Aorta (tissue), 5 donors: ENCODE measurements at regions not wholly inside any gene's neighbourhood (a gene's known extent, or its start where the extent isn't known, plus 50 kb on each side); places are given as distances from the start of the nearest gene placed in this dataset.

Experiments
- ATAC-seq: fragments of 200-7000 bp; cut with Tn5 transposase; one replicate; pipeline ENCODE4 v1.9.1; 2022; ENCODE audit warnings: moderate library complexity; ENCODE audit not compliant: low FRiP score
- DNase-seq, 2 donors: peaks; one replicate each; pipeline ENCODE4 v3.0.0-alpha.2; 2020
- H3K27ac ChIP-seq, 2 donors: one replicate each; pipeline ENCODE4 v1.5.1; 2013; ENCODE audit warnings: low read length in 2 of 2, mild to moderate bottlenecking in 2 of 2, moderate library complexity in 2 of 2, control low read depth in 1 of 2, inconsistent platforms in 1 of 2, low read depth in 1 of 2
- H3K27me3 ChIP-seq, 2 donors: one replicate each; pipeline ENCODE4 v1.6.1; 2013; ENCODE audit warnings: control low read depth in 1 of 2, low read length in 1 of 2, mild to moderate bottlenecking in 1 of 2, moderate library complexity in 1 of 2; ENCODE audit not compliant: insufficient read depth in 2 of 2, control insufficient read depth in 1 of 2
- H3K36me3 ChIP-seq, 2 donors: one replicate each; pipeline ENCODE4 v1.6.1; 2013; ENCODE audit warnings: control low read depth in 1 of 2, low read length in 1 of 2, mild to moderate bottlenecking in 1 of 2; ENCODE audit not compliant: insufficient read depth in 2 of 2, control insufficient read depth in 1 of 2
- H3K4me1 ChIP-seq, 2 donors: one replicate each; pipeline ENCODE4 v1.6.1; 2013; ENCODE audit warnings: low read length in 2 of 2, control low read depth in 1 of 2, mild to moderate bottlenecking in 1 of 2, moderate library complexity in 1 of 2; ENCODE audit not compliant: insufficient read depth in 2 of 2, control insufficient read depth in 1 of 2
- H3K4me3 ChIP-seq, 2 donors: one replicate each; pipeline ENCODE4 v1.5.1; 2013; ENCODE audit warnings: low read length in 2 of 2, control low read depth in 1 of 2, mild to moderate bottlenecking in 1 of 2
- H3K9me3 ChIP-seq: one replicate; pipeline ENCODE4 v1.6.1; 2013; ENCODE audit warnings: mild to moderate bottlenecking, low read length; ENCODE audit not compliant: control insufficient read depth
- WGBS, 2 donors: extraction: QIAGEN DNeasy Blood & Tissue Kit; methylation state at CpG; one replicate each; pipeline ENCODE4 v1.1.7; 2013; 5-methylcytosine and 5-hydroxymethylcytosine counted together
- intact Hi-C, 2 donors: fragments of 100-400 bp; cut with DNase I; formaldehyde crosslinking; loops; one replicate each; pipeline versions ENCODE4 v1.14.2 to v1.15.0; 2022
- donor health status: healthy with polysubstance abuse.
- donor health status: Bipolar disorder and iron deficiency.
- donor health status: DM: no; HTN: no; CAD: no.
- donor health status: DM: no; HTN: no; CAD: no.
- donor health status: DM: yes; HTN: yes; CAD: no.

DNA sequence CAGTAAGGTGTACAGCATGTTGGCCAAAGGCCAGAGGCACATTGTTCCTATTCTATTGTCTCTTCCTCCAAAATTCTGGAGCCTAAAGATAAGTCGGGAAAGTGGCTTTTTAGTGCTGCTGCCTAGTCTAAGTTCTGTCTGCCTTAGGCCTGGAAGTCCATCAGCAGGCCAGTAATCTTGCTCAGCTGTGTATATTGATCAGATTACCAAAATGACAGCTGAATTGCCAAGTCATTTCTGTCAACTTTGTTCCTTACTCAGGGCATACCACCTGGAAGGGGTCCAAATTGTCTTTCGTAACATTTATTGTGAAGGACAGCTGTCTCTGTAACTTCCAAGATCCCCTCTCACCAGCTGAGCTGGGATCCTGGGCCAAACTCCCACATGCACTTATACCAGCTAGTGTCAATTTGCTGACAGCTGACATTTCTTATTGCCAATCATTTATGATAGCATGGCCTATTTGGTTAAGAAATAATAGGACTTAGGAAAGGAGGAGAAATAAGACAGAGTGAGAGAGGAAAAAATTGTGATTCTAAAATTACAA is 116.8 kb upstream of the FSHR start:
- Histone ChIP-seq H3K27ac (no peak overlapping the region), H3K36me3 (no peaks in the 10 kb centered on the region), H3K27me3 (peaks cover 0 to 2% of the 10 kb centered on the region in 2 donors), H3K4me3 (no peak overlapping the region), H3K9me3 (no peaks in the 10 kb centered on the region), H3K4me1 (no peaks in the 10 kb centered on the region)
- DNase-seq, result no peak
- intact Hi-C loops, result no loop called here
- ATAC-seq, result no peak
- 74 to 82% methylated on average over 2 of the region's 2 CpGs for WGBS, 2 donors

GRCh38 chr2:49270091-49270490 is 115.8 kb upstream of the FSHR start:
- intact Hi-C loops, result no loop called here

DNA sequence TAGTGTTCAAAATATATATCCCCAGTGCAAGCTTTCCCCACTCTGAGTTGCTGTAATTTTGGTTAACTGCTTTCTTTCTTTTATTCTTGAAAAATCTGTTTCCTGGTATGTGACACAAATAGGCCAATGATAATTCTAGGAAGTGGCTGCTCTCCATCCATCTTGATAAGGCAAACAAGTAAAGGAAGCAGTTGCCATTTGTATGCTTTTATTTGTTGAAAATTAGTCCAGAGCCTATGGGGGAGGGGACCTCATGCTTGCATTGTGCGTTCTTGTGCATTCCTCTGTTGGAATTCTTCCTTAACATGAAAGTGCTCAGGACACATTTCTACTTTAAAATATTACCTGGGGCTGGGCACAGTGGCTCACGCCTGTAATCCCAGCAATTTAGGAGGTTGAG is 111.2 kb upstream of the FSHR start:
- peaks cover 0 to 1% of the 10 kb centered on the region in 2 donors for H3K27me3 ChIP-seq
- no peak overlapping the region for H3K4me3 ChIP-seq
- intact Hi-C loops, result no loop called here
- 36 to 39% methylated on average over 2 of the region's 2 CpGs for WGBS, 2 donors
- H3K4me1 ChIP-seq, result no peaks in the 10 kb centered on the region
- H3K36me3 ChIP-seq, result no peaks in the 10 kb centered on the region
- no peak overlapping the region for H3K27ac ChIP-seq
- ATAC-seq, result no peak
- H3K9me3 ChIP-seq, result no peaks in the 10 kb centered on the region
- DNase-seq, result no peak

More at GRCh38 chr2:49270091-49270490, 115.8 kb upstream of the FSHR start:
- no peak overlapping the region for H3K27ac ChIP-seq
- H3K9me3 ChIP-seq, result no peaks in the 10 kb centered on the region
- no peaks in the 10 kb centered on the region for H3K4me1 ChIP-seq
- WGBS, 2 donors, result 93 to 95% methylated on average over 6 of the region's 6 CpGs
- no peaks in the 10 kb centered on the region for H3K36me3 ChIP-seq
- peaks cover 0 to 2% of the 10 kb centered on the region in 2 donors for H3K27me3 ChIP-seq
- H3K4me3 ChIP-seq, result no peak overlapping the region
- ATAC-seq, result no peak
- DNase-seq, result no peak

GRCh38 chr2:49262801-49263560 is 108.7 kb upstream of the FSHR start:
- Histone ChIP-seq H3K4me3 (no peak overlapping the region), H3K36me3 (no peaks in the 10 kb centered on the region), H3K9me3 (no peaks in the 10 kb centered on the region), H3K27me3 (peaks cover 0 to 1% of the 10 kb centered on the region in 2 donors), H3K4me1 (no peaks in the 10 kb centered on the region), H3K27ac (no peak overlapping the region)
- intact Hi-C loops, result no loop called here
- 43 to 47% methylated on average over 8 of the region's 8 CpGs for WGBS, 2 donors
- no peak for DNase-seq
- no peak for ATAC-seq

DNA sequence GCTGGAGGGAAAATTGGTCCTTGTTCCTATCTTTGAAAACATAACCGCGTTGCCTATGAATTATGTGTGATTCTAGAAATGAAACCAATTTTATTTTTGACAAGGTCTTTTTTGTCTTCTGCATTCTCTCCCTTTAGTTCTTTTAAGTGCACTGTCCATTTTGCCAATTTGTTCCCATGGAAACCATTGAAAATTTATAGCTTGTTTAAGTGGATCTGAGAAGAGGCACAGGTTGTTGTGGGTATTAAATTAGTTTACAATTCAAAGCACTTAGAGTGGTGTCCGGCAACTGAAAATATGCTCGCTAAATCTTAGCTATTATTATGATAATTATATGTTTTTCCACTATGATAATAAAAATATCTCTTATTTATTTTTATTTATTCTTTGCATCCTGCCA is 107.5 kb upstream of the FSHR start:
- Histone ChIP-seq H3K36me3 (no peaks in the 10 kb centered on the region), H3K27me3 (peaks cover 0 to 1% of the 10 kb centered on the region in 2 donors), H3K27ac (no peak overlapping the region), H3K4me1 (no peaks in the 10 kb centered on the region), H3K4me3 (no peak overlapping the region), H3K9me3 (no peaks in the 10 kb centered on the region)
- ATAC-seq, result no peak
- DNase-seq, result no peak
- intact Hi-C loops, result no loop called here
- 81 to 85% methylated on average over 4 of the region's 4 CpGs for WGBS, 2 donors

DNA sequence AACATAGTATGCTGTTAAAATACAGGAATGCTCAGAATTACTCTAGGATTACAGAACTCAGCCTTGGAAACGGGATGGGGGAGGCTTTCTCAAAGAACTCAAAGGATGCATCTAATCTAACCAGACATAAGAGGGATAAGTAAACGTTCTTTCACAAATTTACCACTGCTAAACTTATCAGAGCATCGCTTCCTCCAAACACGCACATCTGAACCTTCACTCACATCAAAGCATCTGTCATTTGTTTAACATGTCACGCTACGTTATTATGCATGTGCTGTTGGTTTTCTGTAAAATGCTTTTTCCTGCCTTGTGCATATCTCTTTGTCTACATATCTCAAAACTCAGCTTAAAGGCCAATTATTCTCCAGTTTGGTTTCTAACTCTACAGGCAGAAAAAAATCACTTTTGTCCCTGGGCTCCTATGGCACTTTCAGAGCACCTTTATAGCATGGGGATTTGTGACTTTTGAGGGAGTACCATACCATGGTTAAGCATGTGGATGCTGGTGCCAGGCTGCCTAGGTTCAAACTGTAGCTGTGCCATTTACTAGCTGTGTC is 106.7 kb upstream of the FSHR start:
- H3K4me1 ChIP-seq, result no peaks in the 10 kb centered on the region
- WGBS, 2 donors, result 51 to 55% methylated on average over 6 of the region's 6 CpGs
- peaks cover 0 to 1% of the 10 kb centered on the region in 2 donors for H3K27me3 ChIP-seq
- no peak for DNase-seq
- intact Hi-C loops, result no loop called here
- no peak overlapping the region for H3K27ac ChIP-seq
- H3K4me3 ChIP-seq, result no peak overlapping the region
- H3K9me3 ChIP-seq, result no peaks in the 10 kb centered on the region
- no peak for ATAC-seq
- H3K36me3 ChIP-seq, result no peaks in the 10 kb centered on the region

- no peak for ATAC-seq
- WGBS, 2 donors, result 21 to 37% methylated on average over 1 of the region's 1 CpG
- no peak overlapping the region for H3K4me3 ChIP-seq
- no peaks in the 10 kb centered on the region for H3K9me3 ChIP-seq
- peaks cover 0 to 1% of the 10 kb centered on the region in 2 donors for H3K27me3 ChIP-seq
- intact Hi-C loops, result no loop called here
- no peaks in the 10 kb centered on the region for H3K4me1 ChIP-seq
- DNase-seq, result no peak
- no peak overlapping the region for H3K27ac ChIP-seq
- H3K36me3 ChIP-seq, result no peaks in the 10 kb centered on the region
These were observed 105.6 kb upstream of the FSHR start for GRCh38 chr2:49259926-49260325.

GRCh38 chr2:49255409-49255971 is 101.2 kb upstream of the FSHR start:
- no peak for ATAC-seq
- Histone ChIP-seq H3K27ac (no peak overlapping the region), H3K36me3 (no peaks in the 10 kb centered on the region), H3K27me3 (no peaks in the 10 kb centered on the region), H3K4me1 (no peaks in the 10 kb centered on the region), H3K9me3 (no peaks in the 10 kb centered on the region), H3K4me3 (no peak overlapping the region)
- DNase-seq, result no peak
- 58 to 61% methylated on average over 3 of the region's 3 CpGs for WGBS, 2 donors
- intact Hi-C loops, result no loop called here

- ATAC-seq (no peak), DNase-seq (no peak)
- Histone ChIP-seq H3K27ac (no peak overlapping the region), H3K9me3 (no peaks in the 10 kb centered on the region), H3K27me3 (no peaks in the 10 kb centered on the region), H3K4me1 (no peaks in the 10 kb centered on the region), H3K4me3 (no peak overlapping the region), H3K36me3 (no peaks in the 10 kb centered on the region)
- intact Hi-C loops, result no loop called here
- WGBS, 2 donors, result 69 to 70% methylated on average over 6 of the region's 6 CpGs
These were observed 100.1 kb upstream of the FSHR start for GRCh38 chr2:49254401-49254800.
